ENCODE measurements at regions not wholly inside any gene's neighbourhood (a gene's known extent, or its start where the extent isn't known, plus 50 kb on each side); places are given as distances from the start of the nearest gene placed in this dataset.

GRCh38 chr2:122179492-122180165 is 424.2 kb downstream of the TSN start:
- Mint-ChIP-seq H3K36me3 (no peaks in the 10 kb centered on the region), H3K4me1 (peaks cover 6% of the 10 kb centered on the region), H3K9me3 (peaks cover 16% of the 10 kb centered on the region), H3K4me3 (no peak overlapping the region), H3K27ac (no peak overlapping the region), H3K27me3 (ENCODE audit: insufficient read depth, low read depth) (peaks cover 4% of the 10 kb centered on the region)
- DNase-seq (ENCODE audit: low spot score), result no peak
- Histone ChIP-seq H3F3A (ENCODE audit: low read depth) (no peaks in the 10 kb centered on the region), H3K79me2 (ENCODE audit: low read depth) (no peaks in the 10 kb centered on the region), H4K20me1 (ENCODE audit: low read depth) (no peaks in the 10 kb centered on the region), H3K4me3 (no peak overlapping the region), H2AFZ (replicated peaks) (no peak overlapping the region), H3K4me2 (no peak overlapping the region), H3K27ac (no peak overlapping the region), H3K4me1 (no peaks in the 10 kb centered on the region), H3K9ac (no peak overlapping the region), H3K36me3 (no peaks in the 10 kb centered on the region), H3K9me3 (ENCODE audit: low read depth) (no peaks in the 10 kb centered on the region), H3K27me3 (no peaks in the 10 kb centered on the region)
- TF ChIP-seq EZH2phosphoT487 (IDR thresholded peaks at IDR 0.05) (no peak), EZH2 (IDR thresholded peaks at IDR 0.05) (no peak), CTCF (IDR thresholded peaks at IDR 0.05) (no peak)

GRCh38 chr2:122180972-122181371 is 425.5 kb downstream of the TSN start:
- Histone ChIP-seq H3K27me3 (no peaks in the 10 kb centered on the region), H3K9ac (no peak overlapping the region), H3K4me3 (no peak overlapping the region), H3K79me2 (ENCODE audit: low read depth) (no peaks in the 10 kb centered on the region), H3K27ac (no peak overlapping the region), H3K4me1 (no peaks in the 10 kb centered on the region), H3K4me2 (no peak overlapping the region), H3F3A (ENCODE audit: low read depth) (no peaks in the 10 kb centered on the region), H4K20me1 (ENCODE audit: low read depth) (no peaks in the 10 kb centered on the region), H2AFZ (replicated peaks) (no peak overlapping the region), H3K36me3 (no peaks in the 10 kb centered on the region), H3K9me3 (ENCODE audit: low read depth) (no peaks in the 10 kb centered on the region)
- Mint-ChIP-seq H3K4me1 (peaks cover 9% of the 10 kb centered on the region), H3K9me3 (peaks cover 16% of the 10 kb centered on the region), H3K27ac (no peak overlapping the region), H3K27me3 (ENCODE audit: insufficient read depth, low read depth) (peaks cover 9% of the 10 kb centered on the region), H3K4me3 (no peak overlapping the region), H3K36me3 (no peaks in the 10 kb centered on the region)
- TF ChIP-seq EZH2phosphoT487 (IDR thresholded peaks at IDR 0.05) (no peak), EZH2 (IDR thresholded peaks at IDR 0.05) (no peak), CTCF (IDR thresholded peaks at IDR 0.05) (no peak)
- no peak for DNase-seq (ENCODE audit: low spot score)

GRCh38 chr2:122182616-122183355 is 427.3 kb downstream of the TSN start:
- no peaks in the 10 kb centered on the region for H3K36me3 ChIP-seq
- no peak overlapping the region for H2AFZ ChIP-seq (replicated peaks)
- no peak overlapping the region for H3K4me2 ChIP-seq
- H3F3A ChIP-seq (ENCODE audit: low read depth), result no peaks in the 10 kb centered on the region
- no peaks in the 10 kb centered on the region for H3K79me2 ChIP-seq (ENCODE audit: low read depth)
- H3K27me3 ChIP-seq, result no peaks in the 10 kb centered on the region
- H3K4me1 ChIP-seq, result no peaks in the 10 kb centered on the region
- Mint-ChIP-seq H3K27ac (peak overlapping the region; percentile 13), H3K4me3 (no peak overlapping the region), H3K9me3 (peaks cover 16% of the 10 kb centered on the region), H3K4me1 (peaks cover 11% of the 10 kb centered on the region), H3K36me3 (no peaks in the 10 kb centered on the region), H3K27me3 (ENCODE audit: insufficient read depth, low read depth) (peaks cover 9% of the 10 kb centered on the region)
- no peak overlapping the region for H3K27ac ChIP-seq
- TF ChIP-seq EZH2 (IDR thresholded peaks at IDR 0.05) (no peak), CTCF (IDR thresholded peaks at IDR 0.05) (no peak), EZH2phosphoT487 (IDR thresholded peaks at IDR 0.05) (no peak)
- no peaks in the 10 kb centered on the region for H3K9me3 ChIP-seq (ENCODE audit: low read depth)
- no peak for DNase-seq (ENCODE audit: low spot score)
- no peak overlapping the region for H3K4me3 ChIP-seq
- no peak overlapping the region for H3K9ac ChIP-seq
- H4K20me1 ChIP-seq (ENCODE audit: low read depth), result no peaks in the 10 kb centered on the region

Measured in neural progenitor cell (in vitro differentiated cells).